NCI-H510A (cell line): ENCODE measurements at regions not wholly inside any gene's neighbourhood (a gene's known extent, or its start where the extent isn't known, plus 50 kb on each side); places are given as distances from the start of the nearest gene placed in this dataset.
A peak's percentile ranks its signal among the peaks of the same experiment; 100 is the strongest.

Experiments used
- DNase-seq: peaks from one replicate; lab custom pipeline; 2025; lab: John Stamatoyannopoulos, UW

- DNase-seq, result no peak
These were observed 79.0 kb upstream of the NKD1 start for GRCh38 chr16:50469121-50469743.

GRCh38 chr16:50468749-50469078 lies 79.5 kb upstream of the NKD1 start:
- DNase-seq, result no peak

GRCh38 chr16:50467943-50468748 lies 80.0 kb upstream of the NKD1 start:
- DNase-seq, result peak; percentile 85

- no peak for DNase-seq
These were observed 80.6 kb upstream of the NKD1 start for GRCh38 chr16:50467559-50467942.

- DNase-seq, result no peak
These were observed 82.0 kb upstream of the NKD1 start for GRCh38 chr16:50466170-50466569.

GRCh38 chr16:50464325-50465290 lies 83.6 kb upstream of the NKD1 start:
- no peak for DNase-seq

GRCh38 chr16:50463581-50464324 lies 84.4 kb upstream of the NKD1 start:
- no peak for DNase-seq

- DNase-seq, result no peak
These were observed 85.2 kb upstream of the NKD1 start for GRCh38 chr16:50462793-50463507.

GRCh38 chr16:50461400-50461760 lies 86.8 kb upstream of the NKD1 start:
- no peak for DNase-seq

GRCh38 chr16:50460538-50461399 lies 87.4 kb upstream of the NKD1 start:
- no peak for DNase-seq

- no peak for DNase-seq
These were observed 88.6 kb upstream of the NKD1 start for GRCh38 chr16:50459496-50460080.

GRCh38 chr16:50458667-50459495 lies 89.3 kb upstream of the NKD1 start:
- peak; percentile 71 for DNase-seq

GRCh38 chr16:50457979-50458491 lies 89.2 kb upstream of the BRD7 start:
- DNase-seq, result no peak

- DNase-seq, result no peak
These were observed 88.6 kb upstream of the BRD7 start for GRCh38 chr16:50457423-50457822.

- no peak for DNase-seq
These were observed 86.6 kb upstream of the BRD7 start for GRCh38 chr16:50455288-50455845.

GRCh38 chr16:50453446-50453845 lies 84.7 kb upstream of the BRD7 start:
- no peak for DNase-seq

- no peak for DNase-seq
These were observed 83.2 kb upstream of the BRD7 start for GRCh38 chr16:50451951-50452508.

GRCh38 chr16:50450957-50451356 lies 82.2 kb upstream of the BRD7 start:
- DNase-seq, result no peak
